CD4-positive, CD25-positive, alpha-beta regulatory T cell (primary cell): ENCODE measurements at regions not wholly inside any gene's neighbourhood (a gene's known extent, or its start where the extent isn't known, plus 50 kb on each side); places are given as distances from the start of the nearest gene placed in this dataset.

ENCODE experiments used
- ATAC-seq, 2 donors: fragments of 150-1000 bp; cut with Tn5 transposase; one replicate each; pipeline ENCODE4 v1.10.0; 2021; ENCODE audit warnings: low read depth in 2 of 2, moderate number of reproducible peaks in 2 of 2, moderate library complexity in 1 of 2
- DNase-seq, 3 donors: peaks; one replicate each; pipeline versions ENCODE4 v3.0.0 to v3.0.0-alpha.2; 2012 to 2022; ENCODE audit warnings: mixed read lengths in 1 of 3
- H3K27ac ChIP-seq: one replicate; pipeline ENCODE4 v1.7.0; 2013; ENCODE audit warnings: mild to moderate bottlenecking, low read length; ENCODE audit not compliant: insufficient read depth, poor library complexity, severe bottlenecking
- H3K27me3 ChIP-seq: one replicate; pipeline ENCODE4 v1.7.0; 2013; ENCODE audit warnings: low read length; ENCODE audit not compliant: control insufficient read depth, insufficient read depth
- H3K36me3 ChIP-seq: one replicate; pipeline ENCODE4 v1.7.0; 2013; ENCODE audit warnings: mild to moderate bottlenecking, low read length, moderate library complexity; ENCODE audit not compliant: control insufficient read depth, insufficient read depth
- H3K4me1 ChIP-seq: 2 replicates; pipeline ENCODE4 v1.7.0; 2013; ENCODE audit warnings: mild to moderate bottlenecking, low read length; ENCODE audit not compliant: insufficient read depth, control insufficient read depth, poor library complexity, severe bottlenecking
- H3K4me3 ChIP-seq: one replicate; pipeline ENCODE4 v1.7.0; 2013; ENCODE audit warnings: low read depth, mild to moderate bottlenecking, low read length, moderate library complexity
- H3K9me3 ChIP-seq, 2 experiments: 1 replicate in 1 of 2; 2 replicates in 1 of 2; pipeline ENCODE4 v1.7.0; 2013; ENCODE audit warnings: low read length in 2 of 2, mild to moderate bottlenecking in 1 of 2, moderate library complexity in 1 of 2; ENCODE audit not compliant: control insufficient read depth in 2 of 2
- H3K27ac Mint-ChIP-seq, 3 donors: one replicate each; pipeline ENCODE4 v1.8.0; 2020 to 2022; ENCODE audit warnings: mild to moderate bottlenecking in 3 of 3, mixed read lengths in 3 of 3, moderate library complexity in 2 of 3
- H3K27me3 Mint-ChIP-seq: one replicate; pipeline ENCODE4 v1.8.0; 2022; ENCODE audit warnings: mild to moderate bottlenecking, mixed read lengths
- H3K36me3 Mint-ChIP-seq: one replicate; pipeline ENCODE4 v1.8.0; 2020; ENCODE audit warnings: mixed read lengths
- H3K4me1 Mint-ChIP-seq, 4 donors: one replicate each; pipeline ENCODE4 v1.8.0; 2020 to 2022; ENCODE audit warnings: mixed read lengths in 4 of 4, mild to moderate bottlenecking in 1 of 4
- H3K4me3 Mint-ChIP-seq, 4 donors: one replicate each; pipeline ENCODE4 v1.8.0; 2020 to 2022; ENCODE audit warnings: mild to moderate bottlenecking in 4 of 4, mixed read lengths in 4 of 4, moderate library complexity in 3 of 4
- H3K9me3 Mint-ChIP-seq, 7 donors: one replicate each; pipeline ENCODE4 v1.8.0; 2020 to 2022; ENCODE audit warnings: mixed read lengths in 7 of 7, mild to moderate bottlenecking in 3 of 7, moderate library complexity in 2 of 7

DNA sequence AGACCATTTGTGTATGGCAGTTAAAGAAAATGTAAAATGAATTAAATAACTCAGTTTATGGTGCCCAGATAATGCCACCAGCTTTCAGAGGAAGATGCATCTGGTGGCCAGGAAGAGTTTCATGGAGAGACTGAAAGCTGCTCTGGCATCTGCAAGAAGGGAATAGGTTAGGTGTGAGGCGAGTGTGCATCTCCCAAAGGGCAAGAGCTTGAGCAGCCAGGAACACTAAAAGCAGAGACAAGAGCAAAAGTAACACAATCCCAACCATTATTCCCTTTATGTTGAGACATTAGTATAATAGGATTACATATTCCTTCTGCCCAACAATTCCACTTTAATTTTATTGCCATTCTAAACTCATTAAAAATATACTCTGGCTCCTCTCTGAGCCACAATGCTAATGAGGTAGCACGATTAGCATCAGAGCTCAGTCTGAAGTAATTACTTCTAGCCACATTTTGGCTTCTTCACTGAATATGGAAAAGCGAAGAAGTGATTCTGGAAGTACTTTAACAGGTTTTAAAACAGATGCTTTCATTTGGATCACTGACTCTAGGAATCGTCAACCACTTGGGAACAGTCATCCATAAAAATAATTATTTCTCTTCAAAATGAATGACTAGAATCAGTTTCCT, 309.4 kb upstream of the TMTC1 start:
- Mint-ChIP-seq H3K4me3 (no peak overlapping the region), H3K36me3 (no peaks in the 10 kb centered on the region), H3K27me3 (no peaks in the 10 kb centered on the region), H3K27ac (no peak overlapping the region), H3K9me3 (peaks cover 0 to 4% (median 0%) of the 10 kb centered on the region in 7 donors), H3K4me1 (no peaks in the 10 kb centered on the region)
- no peak overlapping the region for H3K27ac ChIP-seq
- no peak overlapping the region for H3K4me3 ChIP-seq
- H3K9me3 ChIP-seq = no peaks in the 10 kb centered on the region
- ATAC-seq = no peak
- no peaks in the 10 kb centered on the region for H3K4me1 ChIP-seq
- H3K27me3 ChIP-seq = no peaks in the 10 kb centered on the region
- DNase-seq = no peak
- H3K36me3 ChIP-seq = no peaks in the 10 kb centered on the region

DNA sequence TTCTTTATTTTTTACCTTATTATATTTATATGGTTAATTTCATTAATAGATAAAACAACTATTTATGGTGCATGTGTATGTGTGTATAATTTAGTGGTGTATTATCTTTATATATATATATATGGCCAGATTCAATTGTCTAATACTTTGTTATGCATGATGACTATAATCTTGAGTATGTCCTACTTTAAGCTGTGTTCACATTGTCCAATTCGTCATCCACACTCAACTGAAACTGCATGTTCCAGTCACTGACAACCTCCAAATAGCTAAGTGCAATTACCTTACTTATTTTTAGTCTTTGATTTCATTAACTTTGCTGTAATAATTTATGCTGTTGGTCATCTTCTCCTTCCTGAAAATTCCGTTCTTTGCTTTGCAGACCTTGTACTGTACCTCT, 306.5 kb upstream of the TMTC1 start:
- no peak overlapping the region for H3K27ac Mint-ChIP-seq
- no peaks in the 10 kb centered on the region for H3K27me3 Mint-ChIP-seq
- no peaks in the 10 kb centered on the region for H3K4me1 Mint-ChIP-seq
- no peak overlapping the region for H3K4me3 Mint-ChIP-seq
- DNase-seq (no peak), ATAC-seq (no peak)
- Histone ChIP-seq H3K27me3 (no peaks in the 10 kb centered on the region), H3K4me1 (no peaks in the 10 kb centered on the region), H3K27ac (no peak overlapping the region), H3K36me3 (no peaks in the 10 kb centered on the region), H3K4me3 (no peak overlapping the region), H3K9me3 (no peaks in the 10 kb centered on the region)
- peaks cover 0 to 4% (median 0%) of the 10 kb centered on the region in 7 donors for H3K9me3 Mint-ChIP-seq
- H3K36me3 Mint-ChIP-seq = no peaks in the 10 kb centered on the region

DNA sequence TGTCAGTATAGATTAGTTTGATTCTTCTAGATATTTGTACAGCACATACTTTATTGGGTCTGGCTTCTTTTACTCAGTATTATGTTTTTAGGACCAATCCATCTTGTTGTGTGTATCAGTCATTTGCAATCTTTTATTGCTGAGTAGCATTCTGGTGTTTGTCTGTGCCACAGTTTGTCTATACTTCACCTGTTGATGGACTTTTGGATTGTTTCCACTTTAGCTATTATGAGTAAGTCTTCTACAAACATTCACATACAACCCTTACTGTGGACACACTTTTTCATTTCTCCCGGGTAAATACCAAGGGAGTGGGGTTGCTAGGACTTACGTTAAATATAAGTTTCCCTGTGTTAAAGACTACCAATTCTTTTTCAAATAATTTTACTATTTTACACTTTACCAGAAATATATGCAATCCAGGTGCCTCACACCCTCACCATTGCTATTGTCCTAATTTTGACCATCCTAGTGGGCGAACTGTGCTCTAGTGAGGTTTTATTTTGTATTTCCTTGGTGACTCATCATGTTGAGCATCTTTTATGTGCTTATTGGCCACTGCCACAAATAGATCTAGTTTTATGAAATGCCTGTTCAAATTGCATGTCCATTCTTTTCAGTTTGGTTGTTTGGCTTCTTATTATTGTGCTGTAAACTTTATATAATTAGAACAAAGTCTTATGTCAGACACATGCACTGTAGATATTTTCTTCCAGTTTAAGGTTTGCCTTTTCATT, 304.7 kb upstream of the TMTC1 start:
- DNase-seq = no peak
- ATAC-seq = no peak
- H3K27me3 Mint-ChIP-seq = no peaks in the 10 kb centered on the region

DNA sequence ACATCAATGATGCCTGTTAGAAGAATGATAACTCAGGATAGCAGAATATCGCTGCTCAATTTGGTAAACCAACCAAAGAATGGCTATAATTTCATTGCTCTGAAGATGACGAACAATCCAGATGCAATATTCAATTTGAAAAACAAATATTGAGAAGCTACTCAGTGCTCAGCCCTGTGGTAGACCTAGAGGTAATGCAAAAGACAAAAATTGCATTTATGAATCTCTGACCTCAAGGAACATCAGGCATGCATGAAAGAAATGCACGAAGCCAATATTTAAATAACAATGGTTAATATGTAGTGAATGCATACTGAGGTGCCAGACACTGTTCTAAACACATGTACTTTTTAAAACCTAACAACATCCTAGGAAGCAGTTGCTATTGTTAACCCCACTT, 298.6 kb upstream of the TMTC1 start:
- peaks cover 0 to 6% (median 0%) of the 10 kb centered on the region in 7 donors for H3K9me3 Mint-ChIP-seq
- Histone ChIP-seq H3K36me3 (no peaks in the 10 kb centered on the region), H3K4me1 (no peaks in the 10 kb centered on the region), H3K27me3 (no peaks in the 10 kb centered on the region), H3K9me3 (no peaks in the 10 kb centered on the region), H3K27ac (no peak overlapping the region), H3K4me3 (no peak overlapping the region)
- DNase-seq (no peak), ATAC-seq (no peak)
- no peaks in the 10 kb centered on the region for H3K27me3 Mint-ChIP-seq
- no peak overlapping the region for H3K27ac Mint-ChIP-seq
- H3K4me3 Mint-ChIP-seq = no peak overlapping the region
- H3K36me3 Mint-ChIP-seq = no peaks in the 10 kb centered on the region
- no peaks in the 10 kb centered on the region for H3K4me1 Mint-ChIP-seq

More for the DNA sequence above, 304.7 kb upstream of the TMTC1 start:
- H3K4me1 ChIP-seq = no peaks in the 10 kb centered on the region
- Mint-ChIP-seq H3K4me1 (no peaks in the 10 kb centered on the region), H3K27ac (no peak overlapping the region), H3K4me3 (no peak overlapping the region), H3K36me3 (no peaks in the 10 kb centered on the region), H3K9me3 (peaks cover 0 to 4% (median 0%) of the 10 kb centered on the region in 7 donors)
- H3K27me3 ChIP-seq = no peaks in the 10 kb centered on the region
- no peaks in the 10 kb centered on the region for H3K9me3 ChIP-seq
- H3K4me3 ChIP-seq = no peak overlapping the region
- H3K36me3 ChIP-seq = no peaks in the 10 kb centered on the region
- H3K27ac ChIP-seq = no peak overlapping the region

DNA sequence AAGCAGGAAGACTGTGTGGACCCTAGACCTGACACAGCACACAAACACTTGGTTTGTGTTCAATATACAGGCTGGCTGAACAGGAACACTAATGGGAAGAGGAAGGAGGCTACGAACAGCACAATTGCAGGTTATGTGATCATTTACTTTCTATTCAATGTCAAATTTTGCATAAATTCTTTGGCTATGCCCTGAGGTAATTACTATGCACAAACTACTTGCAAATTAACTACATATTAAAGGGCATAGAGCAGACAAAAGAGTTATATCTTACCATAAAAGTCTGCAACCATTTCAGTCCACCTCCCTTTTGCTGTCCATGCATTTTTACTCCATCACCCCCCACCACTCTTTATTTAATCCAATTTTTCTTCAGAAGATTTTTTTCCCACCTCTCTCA, 291.2 kb upstream of the TMTC1 start:
- no peaks in the 10 kb centered on the region for H3K27me3 ChIP-seq
- Mint-ChIP-seq H3K27me3 (no peaks in the 10 kb centered on the region), H3K9me3 (peaks cover 0 to 12% (median 0%) of the 10 kb centered on the region in 7 donors), H3K27ac (no peak overlapping the region), H3K36me3 (no peaks in the 10 kb centered on the region), H3K4me1 (no peaks in the 10 kb centered on the region), H3K4me3 (no peak overlapping the region)
- H3K9me3 ChIP-seq = no peaks in the 10 kb centered on the region
- no peak for ATAC-seq
- H3K36me3 ChIP-seq = no peaks in the 10 kb centered on the region
- no peak overlapping the region for H3K27ac ChIP-seq
- DNase-seq = no peak
- H3K4me1 ChIP-seq = no peaks in the 10 kb centered on the region
- no peak overlapping the region for H3K4me3 ChIP-seq

DNA sequence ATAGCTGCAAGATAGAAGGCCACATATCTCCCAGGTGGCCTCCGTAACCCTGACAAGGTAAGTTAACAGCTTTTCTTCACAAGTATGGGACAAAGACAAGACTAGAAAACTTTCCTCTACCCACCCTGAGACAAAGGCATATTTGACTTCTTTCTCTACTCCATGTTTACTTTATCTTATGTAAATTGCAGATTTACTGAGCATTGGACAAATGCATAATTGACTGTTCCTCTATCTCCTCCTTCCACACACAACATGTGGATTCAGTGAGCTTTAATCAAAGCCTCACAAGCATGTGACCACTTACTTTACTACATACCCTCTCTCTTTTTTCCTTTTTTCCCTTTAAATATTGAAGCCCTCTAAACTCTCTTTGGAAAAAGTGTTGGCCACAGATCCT, 289.1 kb upstream of the TMTC1 start:
- ATAC-seq = no peak
- Mint-ChIP-seq H3K4me3 (no peak overlapping the region), H3K4me1 (no peaks in the 10 kb centered on the region), H3K27ac (no peak overlapping the region), H3K36me3 (no peaks in the 10 kb centered on the region), H3K9me3 (peaks cover 0 to 10% (median 2%) of the 10 kb centered on the region in 7 donors), H3K27me3 (no peaks in the 10 kb centered on the region)
- no peaks in the 10 kb centered on the region for H3K9me3 ChIP-seq
- no peaks in the 10 kb centered on the region for H3K4me1 ChIP-seq
- no peaks in the 10 kb centered on the region for H3K36me3 ChIP-seq
- H3K4me3 ChIP-seq = no peak overlapping the region
- H3K27ac ChIP-seq = no peak overlapping the region
- DNase-seq = no peak
- no peaks in the 10 kb centered on the region for H3K27me3 ChIP-seq

DNA sequence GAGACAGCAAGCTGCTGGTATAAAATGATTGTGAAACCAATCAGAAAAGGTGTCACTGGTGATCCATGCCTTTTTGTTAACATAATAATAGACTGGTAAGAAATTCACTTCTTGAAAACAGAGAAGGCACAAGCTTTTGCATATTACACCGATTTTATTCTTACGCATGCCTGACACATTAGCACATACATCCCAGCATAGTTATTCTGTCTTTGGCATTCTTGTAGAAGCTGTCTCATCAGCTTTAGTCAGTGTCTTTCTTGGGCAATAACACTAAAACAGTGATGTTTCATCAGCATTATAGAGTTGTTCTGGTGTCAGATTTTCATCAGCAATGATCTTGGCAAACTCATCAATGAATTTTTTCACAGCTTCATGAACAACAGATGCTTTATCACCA, 283.4 kb upstream of the TMTC1 start:
- no peak for ATAC-seq
- DNase-seq = no peak

DNA sequence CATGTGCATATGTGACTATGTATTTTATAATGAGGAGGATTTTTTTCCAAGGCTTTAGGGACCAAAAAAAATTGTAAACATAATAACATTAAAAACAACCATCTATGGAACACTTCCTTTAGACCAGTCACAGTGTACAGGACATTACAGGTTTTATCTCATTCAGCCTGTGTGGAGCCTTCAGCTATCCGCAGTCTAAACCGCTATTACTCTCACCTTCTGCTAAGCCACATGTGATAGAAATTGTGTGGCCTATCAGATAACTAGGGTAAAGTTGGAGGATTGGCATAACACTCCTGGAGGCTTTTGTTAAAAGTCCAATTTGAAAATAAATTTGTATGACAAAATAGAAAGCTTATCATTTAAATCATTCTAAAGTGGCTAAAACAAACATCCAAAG, 281.2 kb upstream of the TMTC1 start:
- no peaks in the 10 kb centered on the region for H3K4me1 ChIP-seq
- no peak overlapping the region for H3K27ac ChIP-seq
- Mint-ChIP-seq H3K4me1 (peaks cover 0 to 5% (median 0%) of the 10 kb centered on the region in 4 donors), H3K36me3 (no peaks in the 10 kb centered on the region), H3K27ac (no peak overlapping the region), H3K9me3 (peaks cover 0 to 9% (median 0%) of the 10 kb centered on the region in 7 donors), H3K4me3 (no peak overlapping the region), H3K27me3 (no peaks in the 10 kb centered on the region)
- H3K9me3 ChIP-seq = no peaks in the 10 kb centered on the region
- no peaks in the 10 kb centered on the region for H3K36me3 ChIP-seq
- DNase-seq (no peak), ATAC-seq (no peak)
- H3K4me3 ChIP-seq = no peak overlapping the region
- H3K27me3 ChIP-seq = no peaks in the 10 kb centered on the region

More for the DNA sequence above, 283.4 kb upstream of the TMTC1 start:
- H3K4me1 ChIP-seq = no peaks in the 10 kb centered on the region
- H3K27ac Mint-ChIP-seq = no peak overlapping the region
- no peak overlapping the region for H3K4me3 ChIP-seq
- no peaks in the 10 kb centered on the region for H3K9me3 ChIP-seq
- H3K36me3 ChIP-seq = no peaks in the 10 kb centered on the region
- peaks cover 0 to 8% (median 2%) of the 10 kb centered on the region in 7 donors for H3K9me3 Mint-ChIP-seq
- no peak overlapping the region for H3K4me3 Mint-ChIP-seq
- H3K36me3 Mint-ChIP-seq = no peaks in the 10 kb centered on the region
- peaks cover 0 to 5% (median 0%) of the 10 kb centered on the region in 4 donors for H3K4me1 Mint-ChIP-seq
- H3K27ac ChIP-seq = no peak overlapping the region
- H3K27me3 ChIP-seq = no peaks in the 10 kb centered on the region
- H3K27me3 Mint-ChIP-seq = no peaks in the 10 kb centered on the region
